Keratinocyte (primary cell): ENCODE measurements at regions not wholly inside any gene's neighbourhood (a gene's known extent, or its start where the extent isn't known, plus 50 kb on each side); places are given as distances from the start of the nearest gene placed in this dataset.

Source experiments
- DNase-seq: peaks from one replicate; pipeline ENCODE4 v3.0.0-alpha.2; 2011; ENCODE audit warnings: low read depth, missing footprints, low spot score
- FAIRE-seq: peaks from 2 replicates; lab custom pipeline; 2011; peaks lifted over from hg19 to GRCh38; lab: Jason Lieb, UNC
- H2AFZ ChIP-seq: 2 replicates; pipeline ENCODE4 v1.6.0; 2012; ENCODE audit warnings: low read length, control low read depth, inconsistent platforms; ENCODE audit not compliant: control insufficient read depth
- H3K27ac ChIP-seq: 2 replicates; pipeline ENCODE4 v1.5.1; 2011; ENCODE audit warnings: low read length; ENCODE audit not compliant: control insufficient read depth, insufficient read depth
- H3K27me3 ChIP-seq: 3 replicates; pipeline ENCODE4 v1.6.0; 2011; ENCODE audit warnings: low read length; ENCODE audit not compliant: control insufficient read depth, insufficient read depth; ENCODE audit errors: extremely low read depth
- H3K36me3 ChIP-seq, 2 experiments: 2 replicates in 1 of 2; 3 replicates in 1 of 2; pipeline ENCODE4 v1.5.1; 2011; ENCODE audit warnings: low read length in 2 of 2, mild to moderate bottlenecking in 1 of 2; ENCODE audit not compliant: control insufficient read depth in 2 of 2, insufficient read depth in 2 of 2; ENCODE audit errors: extremely low read depth in 1 of 2
- H3K4me1 ChIP-seq: 3 replicates; pipeline ENCODE4 v1.5.1; 2011; ENCODE audit warnings: low read length; ENCODE audit not compliant: control insufficient read depth, insufficient read depth; ENCODE audit errors: extremely low read depth
- H3K4me2 ChIP-seq: 3 replicates; pipeline ENCODE4 v1.6.0; 2011; ENCODE audit warnings: low read depth, low read length; ENCODE audit not compliant: control insufficient read depth, insufficient read depth; ENCODE audit errors: extremely low read depth
- H3K4me3 ChIP-seq, 3 experiments: fragments of 200-600 bp in 1 of 3; sonication (generic) in 1 of 3; 2 replicates in 2 of 3; 3 replicates in 1 of 3; pipeline ENCODE4 v1.5.1; 2011 to 2016; ENCODE audit warnings: low read length in 3 of 3, mild to moderate bottlenecking in 3 of 3, control low read depth in 2 of 3, inconsistent platforms in 1 of 3, low read depth in 1 of 3, mixed read lengths in 1 of 3, mixed run types in 1 of 3, moderate library complexity in 1 of 3; ENCODE audit not compliant: control insufficient read depth in 2 of 3, insufficient read depth in 2 of 3; ENCODE audit errors: extremely low read depth in 1 of 3
- H3K79me2 ChIP-seq: 2 replicates; pipeline ENCODE4 v1.6.0; 2012; ENCODE audit warnings: low read length; ENCODE audit not compliant: control insufficient read depth, insufficient read depth
- H3K9ac ChIP-seq: 3 replicates; pipeline ENCODE4 v1.6.0; 2011; ENCODE audit warnings: low read length; ENCODE audit not compliant: control insufficient read depth, insufficient read depth; ENCODE audit errors: extremely low read depth
- H3K9me1 ChIP-seq: 3 replicates; pipeline ENCODE4 v1.6.0; 2011; ENCODE audit warnings: low read length; ENCODE audit not compliant: control insufficient read depth, insufficient read depth; ENCODE audit errors: extremely low read depth
- H3K9me3 ChIP-seq: 2 replicates; pipeline ENCODE4 v1.5.1; 2012; ENCODE audit warnings: low read depth, low read length; ENCODE audit not compliant: control insufficient read depth
- H4K20me1 ChIP-seq: 3 replicates; pipeline ENCODE4 v1.6.0; 2011; ENCODE audit warnings: low read length; ENCODE audit not compliant: control insufficient read depth, insufficient read depth; ENCODE audit errors: extremely low read depth
- CTCF ChIP-seq, 3 experiments: IDR thresholded peaks in 1 of 3; conservative IDR thresholded peaks in 1 of 3; optimal IDR thresholded peaks in 1 of 3; 2 replicates in 2 of 3; 3 replicates in 1 of 3; pipeline versions ENCODE3 to v1.5.1; 2011; ENCODE audit warnings: low read length in 3 of 3, mild to moderate bottlenecking in 3 of 3, moderate library complexity in 2 of 3, control low read depth in 1 of 3, inconsistent platforms in 1 of 3; ENCODE audit not compliant: insufficient read depth in 2 of 3; ENCODE audit errors: extremely low read depth in 1 of 3
- EZH2 ChIP-seq: IDR thresholded peaks from one replicate; pipeline ENCODE4 v1.6.1; 2012; ENCODE audit warnings: inconsistent platforms, mild to moderate bottlenecking, low read length, moderate library complexity
- dilution Hi-C: fragments of 300-500 bp; cut with MboI; formaldehyde crosslinking; loops from one replicate; pipeline ENCODE4 v1.7.0; 2020; ENCODE audit warnings: low sequenced_read_pairs; ENCODE audit not compliant: extremely low pct_ligation_motif_present

- Histone ChIP-seq H3K4me3 (no peak overlapping the region), H2AFZ (no peak overlapping the region), H3K9me1 (no peaks in the 10 kb centered on the region), H4K20me1 (no peaks in the 10 kb centered on the region), H3K9me3 (no peaks in the 10 kb centered on the region), H3K27ac (no peak overlapping the region), H3K4me2 (no peak overlapping the region), H3K79me2 (no peaks in the 10 kb centered on the region), H3K36me3 (no peaks in the 10 kb centered on the region), H3K27me3 (peaks cover 3% of the 10 kb centered on the region), H3K9ac (no peak overlapping the region), H3K4me1 (peaks cover 2% of the 10 kb centered on the region)
- TF ChIP-seq EZH2 (no peak), CTCF (optimal IDR thresholded peaks at IDR 0.05 in 1 of 3, IDR thresholded peaks at IDR 0.05 in 1 of 3, conservative IDR thresholded peaks at IDR 0.05 in 1 of 3; ENCODE audit: extremely low read depth in 1 of 3, insufficient read depth in 2 of 3, low read length in 3 of 3) (no peak)
- dilution Hi-C loops = no loop called here
- no peak for DNase-seq
- no peak for FAIRE-seq
Measured at GRCh38 chr1:232863544-232864275, 58.5 kb downstream of the MAP10 start.

GRCh38 chr1:232865102-232865931, 60.1 kb downstream of the MAP10 start:
- Histone ChIP-seq H3K9me1 (no peaks in the 10 kb centered on the region), H4K20me1 (no peaks in the 10 kb centered on the region), H3K27ac (no peak overlapping the region), H2AFZ (no peak overlapping the region), H3K4me1 (peaks cover 13% of the 10 kb centered on the region), H3K27me3 (peaks cover 3% of the 10 kb centered on the region), H3K79me2 (no peaks in the 10 kb centered on the region), H3K9me3 (no peaks in the 10 kb centered on the region), H3K9ac (no peak overlapping the region), H3K4me2 (no peak overlapping the region), H3K36me3 (no peaks in the 10 kb centered on the region), H3K4me3 (no peak overlapping the region)
- dilution Hi-C loops = no loop called here
- TF ChIP-seq EZH2 (no peak), CTCF (optimal IDR thresholded peaks at IDR 0.05 in 1 of 3, IDR thresholded peaks at IDR 0.05 in 1 of 3, conservative IDR thresholded peaks at IDR 0.05 in 1 of 3; ENCODE audit: extremely low read depth in 1 of 3, insufficient read depth in 2 of 3, low read length in 3 of 3) (no peak)
- DNase-seq = no peak
- no peak for FAIRE-seq
